ENCODE measurements at regions not wholly inside any gene's neighbourhood (a gene's known extent, or its start where the extent isn't known, plus 50 kb on each side); places are given as distances from the start of the nearest gene placed in this dataset.
"Not testable (repeated sequence)": the region's sequence is repeated elsewhere in the genome, so short reads cannot be mapped to it uniquely, and the experiment has no call there.

DNA sequence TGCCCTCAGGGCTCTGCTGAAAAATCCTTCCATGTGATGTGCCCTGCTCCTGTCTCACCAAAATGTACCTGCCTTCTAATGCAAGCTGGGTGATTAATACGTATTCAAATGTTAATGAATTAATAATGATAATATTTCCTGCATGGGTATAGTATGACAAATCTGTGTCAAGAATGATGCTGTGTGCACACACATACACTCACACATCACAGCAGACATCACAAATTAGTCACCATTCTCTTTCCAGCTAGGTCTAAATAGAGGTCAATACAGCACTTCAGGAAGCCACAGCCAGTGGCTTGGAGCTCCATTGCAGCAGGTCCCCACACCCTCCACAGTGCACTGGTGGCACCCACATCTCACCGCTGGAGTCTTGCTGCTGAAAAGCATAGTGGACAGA is 681.2 kb upstream of the NRP1 start:
- Histone ChIP-seq H3K36me3 (no peaks in the 10 kb centered on the region), H3K9me3 (replicated peaks) (no peaks in the 10 kb centered on the region), H3K4me1 (no peaks in the 10 kb centered on the region), H3K27me3 (ENCODE audit: low read depth) (no peaks in the 10 kb centered on the region), H3K27ac (replicated peaks) (no peak overlapping the region), H3K4me3 (no peak overlapping the region)
- no peak for DNase-seq
- intact Hi-C loops (cut with micrococcal nuclease), result no loop called here
- TF ChIP-seq, protein P1, sequence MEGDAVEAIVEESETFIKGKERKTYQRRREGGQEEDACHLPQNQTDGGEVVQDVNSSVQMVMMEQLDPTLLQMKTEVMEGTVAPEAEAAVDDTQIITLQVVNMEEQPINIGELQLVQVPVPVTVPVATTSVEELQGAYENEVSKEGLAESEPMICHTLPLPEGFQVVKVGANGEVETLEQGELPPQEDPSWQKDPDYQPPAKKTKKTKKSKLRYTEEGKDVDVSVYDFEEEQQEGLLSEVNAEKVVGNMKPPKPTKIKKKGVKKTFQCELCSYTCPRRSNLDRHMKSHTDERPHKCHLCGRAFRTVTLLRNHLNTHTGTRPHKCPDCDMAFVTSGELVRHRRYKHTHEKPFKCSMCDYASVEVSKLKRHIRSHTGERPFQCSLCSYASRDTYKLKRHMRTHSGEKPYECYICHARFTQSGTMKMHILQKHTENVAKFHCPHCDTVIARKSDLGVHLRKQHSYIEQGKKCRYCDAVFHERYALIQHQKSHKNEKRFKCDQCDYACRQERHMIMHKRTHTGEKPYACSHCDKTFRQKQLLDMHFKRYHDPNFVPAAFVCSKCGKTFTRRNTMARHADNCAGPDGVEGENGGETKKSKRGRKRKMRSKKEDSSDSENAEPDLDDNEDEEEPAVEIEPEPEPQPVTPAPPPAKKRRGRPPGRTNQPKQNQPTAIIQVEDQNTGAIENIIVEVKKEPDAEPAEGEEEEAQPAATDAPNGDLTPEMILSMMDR (IDR thresholded peaks at IDR 0.05; ENCODE audit: borderline replicate concordance), result no peak

DNA sequence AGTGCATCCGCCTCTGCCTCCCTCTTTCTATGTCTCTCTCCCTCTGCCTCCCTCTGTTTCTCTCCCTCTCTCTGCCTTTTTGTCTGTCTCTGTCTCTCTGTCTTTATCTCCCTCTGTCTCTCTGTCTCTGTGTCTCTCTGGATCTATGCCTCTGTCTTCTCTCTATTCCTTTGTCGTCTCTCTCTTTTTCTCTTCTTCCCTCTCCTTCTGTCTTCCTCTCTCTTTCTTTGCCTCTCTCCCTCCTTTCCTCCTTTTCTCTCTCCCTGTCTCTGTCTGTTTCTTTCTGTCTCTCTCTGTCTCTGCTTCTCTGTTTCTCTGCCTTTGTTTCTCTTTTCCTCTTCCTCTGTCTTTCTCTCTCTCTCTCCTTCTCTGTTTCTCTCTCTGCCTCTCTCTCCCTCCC is 678.8 kb upstream of the NRP1 start:
- H3K4me1 ChIP-seq, result no peaks in the 10 kb centered on the region
- H3K36me3 ChIP-seq, result no peaks in the 10 kb centered on the region
- intact Hi-C loops (cut with micrococcal nuclease), result no loop called here
- no peak overlapping the region for H3K27ac ChIP-seq (replicated peaks)
- no peaks in the 10 kb centered on the region for H3K9me3 ChIP-seq (replicated peaks)
- DNase-seq, result no peak
- no peaks in the 10 kb centered on the region for H3K27me3 ChIP-seq (ENCODE audit: low read depth)
- TF ChIP-seq, protein P1 (IDR thresholded peaks at IDR 0.05; ENCODE audit: borderline replicate concordance), result no peak
- H3K4me3 ChIP-seq, result no peak overlapping the region

DNA sequence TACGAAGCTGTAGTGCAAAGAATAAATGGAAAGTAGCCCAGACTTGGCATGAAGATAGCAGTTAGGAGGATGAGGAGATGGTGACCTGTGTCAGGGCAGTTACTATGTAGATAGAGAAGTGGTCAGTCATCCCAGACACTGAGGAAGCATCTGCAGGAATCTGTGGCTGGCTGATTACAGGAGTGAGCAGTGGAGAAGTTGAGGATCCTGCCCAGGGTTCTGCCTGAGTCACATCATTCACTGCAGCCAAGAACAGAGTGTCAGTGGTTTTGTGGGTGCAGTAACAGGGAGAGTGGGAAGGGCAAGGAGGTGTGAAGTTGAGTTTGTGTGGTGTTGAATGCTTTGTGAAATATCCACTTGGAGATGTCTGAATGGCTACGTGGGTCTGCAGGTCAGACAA is 676.4 kb upstream of the NRP1 start:
- Histone ChIP-seq H3K36me3 (no peaks in the 10 kb centered on the region), H3K4me3 (no peak overlapping the region), H3K4me1 (no peaks in the 10 kb centered on the region), H3K27ac (replicated peaks) (no peak overlapping the region), H3K9me3 (replicated peaks) (no peaks in the 10 kb centered on the region), H3K27me3 (ENCODE audit: low read depth) (no peaks in the 10 kb centered on the region)
- TF ChIP-seq, protein P1 (IDR thresholded peaks at IDR 0.05; ENCODE audit: borderline replicate concordance), result no peak
- no peak for DNase-seq
- intact Hi-C loops (cut with micrococcal nuclease), result no loop called here

DNA sequence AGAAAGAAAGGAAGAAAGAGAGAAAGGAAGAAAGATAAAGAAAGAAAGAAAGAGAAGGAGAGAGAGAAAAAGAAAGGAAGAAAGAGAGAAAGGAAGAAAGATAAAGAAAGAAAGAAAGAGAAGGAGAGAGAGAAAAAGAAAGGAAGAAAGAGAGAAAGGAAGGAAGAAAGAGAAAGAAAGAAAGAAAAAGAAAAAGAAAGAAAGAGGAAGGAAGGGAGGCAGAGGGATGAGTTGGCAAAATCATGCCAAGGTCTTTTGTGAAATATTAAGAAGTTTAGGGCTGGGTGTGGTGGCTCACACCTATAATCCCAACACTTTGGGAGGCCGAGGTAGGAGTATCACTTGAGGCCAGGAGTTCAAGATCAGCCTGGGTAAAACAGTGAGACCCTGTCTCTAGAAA is 675.8 kb upstream of the NRP1 start:
- intact Hi-C loops (cut with micrococcal nuclease); H3K27ac ChIP-seq (replicated peaks); H3K27me3 ChIP-seq (ENCODE audit: low read depth); H3K9me3 ChIP-seq (replicated peaks); H3K36me3 ChIP-seq; H3K4me1 ChIP-seq; H3K4me3 ChIP-seq; DNase-seq: not testable (repeated sequence)

DNA sequence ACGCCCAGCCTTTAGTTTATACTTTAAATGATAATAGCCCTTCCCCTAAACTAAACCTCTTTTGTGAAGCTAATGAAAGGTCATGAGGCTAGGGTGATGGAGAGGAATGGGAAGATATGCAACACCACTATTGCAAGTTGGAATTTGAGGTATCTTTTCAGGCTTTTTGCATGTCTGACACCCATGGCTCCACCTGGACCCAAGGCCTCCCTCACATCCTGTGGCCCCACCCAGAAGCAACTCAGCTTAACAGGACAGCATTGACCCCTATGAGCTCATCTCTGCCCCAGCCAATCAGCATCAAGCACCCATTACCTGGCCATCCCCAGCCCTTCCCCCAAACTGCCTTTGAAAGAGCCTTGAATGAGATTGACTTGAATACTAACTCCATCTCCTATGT is 674.2 kb upstream of the NRP1 start:
- Histone ChIP-seq H3K4me3 (no peak overlapping the region), H3K36me3 (no peaks in the 10 kb centered on the region), H3K27ac (replicated peaks) (no peak overlapping the region), H3K9me3 (replicated peaks) (no peaks in the 10 kb centered on the region), H3K4me1 (no peaks in the 10 kb centered on the region), H3K27me3 (ENCODE audit: low read depth) (no peaks in the 10 kb centered on the region)
- intact Hi-C loops (cut with micrococcal nuclease), result no loop called here
- TF ChIP-seq, protein P1 (IDR thresholded peaks at IDR 0.05; ENCODE audit: borderline replicate concordance), result no peak
- no peak for DNase-seq

DNA sequence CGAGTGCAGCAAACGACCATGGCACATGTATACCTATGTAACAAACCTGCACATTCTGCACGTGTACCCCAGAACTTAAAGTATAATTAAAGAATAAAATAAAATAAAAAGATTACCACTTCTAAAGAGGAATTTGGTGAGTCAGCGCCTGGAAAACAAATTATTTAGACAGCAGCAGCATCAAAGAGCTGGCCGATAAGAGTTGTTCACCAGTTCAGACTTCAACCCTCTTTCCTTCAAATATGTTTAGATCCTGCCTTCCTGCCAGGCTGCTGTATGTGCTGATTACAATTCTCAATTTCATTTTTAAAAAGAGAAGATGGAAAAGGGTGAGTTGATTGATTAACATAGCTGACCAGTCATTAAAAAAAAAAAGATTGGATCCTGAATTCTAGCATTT is 672.0 kb upstream of the NRP1 start:
- H3K4me3 ChIP-seq, result no peak overlapping the region
- no peak overlapping the region for H3K27ac ChIP-seq (replicated peaks)
- intact Hi-C loops (cut with micrococcal nuclease), result no loop called here
- TF ChIP-seq, protein P1 (IDR thresholded peaks at IDR 0.05; ENCODE audit: borderline replicate concordance), result no peak
- no peaks in the 10 kb centered on the region for H3K4me1 ChIP-seq
- no peak for DNase-seq
- H3K9me3 ChIP-seq (replicated peaks), result no peaks in the 10 kb centered on the region
- no peaks in the 10 kb centered on the region for H3K27me3 ChIP-seq (ENCODE audit: low read depth)
- H3K36me3 ChIP-seq, result no peaks in the 10 kb centered on the region

Measured in left ventricle myocardium inferior (tissue), 1 donor.